Right lung (tissue), 2 donors: ENCODE measurements at regions not wholly inside any gene's neighbourhood (a gene's known extent, or its start where the extent isn't known, plus 50 kb on each side); places are given as distances from the start of the nearest gene placed in this dataset.
A peak's percentile ranks its signal among the peaks of the same experiment; 100 is the strongest.
"Not testable (repeated sequence)": the region's sequence is repeated elsewhere in the genome, so short reads cannot be mapped to it uniquely, and the experiment has no call there.

Experiments
- DNase-seq, 2 donors: peaks; one replicate each; pipeline ENCODE4 v3.0.0-alpha.2; 2013

GRCh38 chrX:115402299-115402698 lies 112.8 kb downstream of the LUZP4 start:
- no peak for DNase-seq

GRCh38 chrX:115408771-115409400 lies 119.4 kb downstream of the LUZP4 start:
- peak in 1 of 2 donors; percentile 35 for DNase-seq

GRCh38 chrX:115409551-115409950 lies 120.0 kb downstream of the LUZP4 start:
- DNase-seq, result no peak

GRCh38 chrX:115410731-115411428 lies 121.4 kb downstream of the LUZP4 start:
- DNase-seq, result no peak

GRCh38 chrX:115413246-115413878 lies 123.8 kb downstream of the LUZP4 start:
- DNase-seq, result no peak

GRCh38 chrX:115419069-115419468 lies 129.6 kb downstream of the LUZP4 start:
- no peak for DNase-seq

- no peak for DNase-seq
Observed at GRCh38 chrX:115423086-115423485, 133.6 kb downstream of the LUZP4 start.

GRCh38 chrX:115425359-115425758 lies 135.6 kb upstream of the PLS3 start:
- no peak for DNase-seq

- no peak for DNase-seq
Observed at GRCh38 chrX:115427861-115428410, 133.0 kb upstream of the PLS3 start.

GRCh38 chrX:115434834-115435233 lies 126.1 kb upstream of the PLS3 start:
- DNase-seq, result not testable (repeated sequence)

GRCh38 chrX:115437841-115438595 lies 123.0 kb upstream of the PLS3 start:
- DNase-seq, result peak; percentile 23 to 37

- DNase-seq, result no peak
Observed at GRCh38 chrX:115448146-115448545, 112.8 kb upstream of the PLS3 start.

- DNase-seq, result peak; percentile 36 to 60
Observed at GRCh38 chrX:115449742-115450141, 111.2 kb upstream of the PLS3 start.

- DNase-seq, result no peak
Observed at GRCh38 chrX:115452251-115452650, 108.7 kb upstream of the PLS3 start.

- peak in 1 of 2 donors; percentile 48 for DNase-seq
Observed at GRCh38 chrX:115459883-115460880, 100.8 kb upstream of the PLS3 start.

- DNase-seq, result no peak
Observed at GRCh38 chrX:115462406-115462805, 98.6 kb upstream of the PLS3 start.

- no peak for DNase-seq
Observed at GRCh38 chrX:115467961-115468360, 93.0 kb upstream of the PLS3 start.

GRCh38 chrX:115472131-115472530 lies 88.8 kb upstream of the PLS3 start:
- DNase-seq, result no peak

GRCh38 chrX:115486510-115486909 lies 74.5 kb upstream of the PLS3 start:
- no peak for DNase-seq

GRCh38 chrX:115487608-115488007 lies 73.4 kb upstream of the PLS3 start:
- no peak for DNase-seq

- DNase-seq, result no peak
Observed at GRCh38 chrX:115490814-115491213, 70.2 kb upstream of the PLS3 start.
